GM19035 (cell line): ENCODE measurements at regions not wholly inside any gene's neighbourhood (a gene's known extent, or its start where the extent isn't known, plus 50 kb on each side); places are given as distances from the start of the nearest gene placed in this dataset.

Experiments
- ATAC-seq: cut with Tn5 transposase; IDR thresholded peaks from one replicate; pipeline ENCODE4 v1.9.1; 2021; ENCODE audit not compliant: unreplicated experiment

DNA sequence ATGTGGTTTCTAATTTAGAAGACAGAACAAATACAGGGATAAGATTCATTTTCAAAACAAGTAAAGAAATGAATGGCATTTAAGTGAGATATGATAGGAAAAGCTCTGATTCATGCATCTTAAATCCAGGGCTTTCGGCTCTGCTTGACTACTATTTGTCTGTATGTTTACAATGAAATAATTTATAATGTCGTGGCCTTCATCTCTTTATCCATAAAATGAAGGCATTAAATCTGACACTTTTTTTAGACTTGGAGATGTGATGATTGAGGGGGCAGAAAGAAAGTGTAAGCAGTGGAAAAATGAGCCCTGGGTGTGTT lies 115.7 kb upstream of the KIT start:
- ATAC-seq: no peak

DNA sequence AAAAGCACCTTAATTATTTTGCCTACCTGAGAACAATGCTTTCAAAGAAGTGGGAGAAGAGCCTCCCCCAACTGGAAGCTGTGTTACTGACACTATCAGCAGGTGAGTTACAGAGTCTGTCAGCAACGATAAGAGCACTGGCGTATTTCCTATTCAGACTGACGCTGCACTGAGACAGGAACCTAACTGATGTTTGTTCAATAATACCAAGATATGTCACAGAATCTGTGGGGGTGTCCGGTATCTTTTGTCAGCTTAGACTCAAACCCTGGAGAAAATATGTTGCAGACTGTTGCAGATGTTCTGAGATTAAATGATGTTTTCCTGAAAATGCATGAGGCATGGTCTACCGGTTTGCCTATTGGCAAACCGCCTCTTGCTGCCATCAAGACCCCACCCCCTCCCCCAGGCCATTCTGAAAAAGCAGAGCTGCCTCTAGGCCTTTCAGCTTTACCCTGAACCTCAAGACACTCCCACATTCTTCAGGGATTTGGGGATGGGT lies 115.2 kb upstream of the KIT start:
- no peak for ATAC-seq

DNA sequence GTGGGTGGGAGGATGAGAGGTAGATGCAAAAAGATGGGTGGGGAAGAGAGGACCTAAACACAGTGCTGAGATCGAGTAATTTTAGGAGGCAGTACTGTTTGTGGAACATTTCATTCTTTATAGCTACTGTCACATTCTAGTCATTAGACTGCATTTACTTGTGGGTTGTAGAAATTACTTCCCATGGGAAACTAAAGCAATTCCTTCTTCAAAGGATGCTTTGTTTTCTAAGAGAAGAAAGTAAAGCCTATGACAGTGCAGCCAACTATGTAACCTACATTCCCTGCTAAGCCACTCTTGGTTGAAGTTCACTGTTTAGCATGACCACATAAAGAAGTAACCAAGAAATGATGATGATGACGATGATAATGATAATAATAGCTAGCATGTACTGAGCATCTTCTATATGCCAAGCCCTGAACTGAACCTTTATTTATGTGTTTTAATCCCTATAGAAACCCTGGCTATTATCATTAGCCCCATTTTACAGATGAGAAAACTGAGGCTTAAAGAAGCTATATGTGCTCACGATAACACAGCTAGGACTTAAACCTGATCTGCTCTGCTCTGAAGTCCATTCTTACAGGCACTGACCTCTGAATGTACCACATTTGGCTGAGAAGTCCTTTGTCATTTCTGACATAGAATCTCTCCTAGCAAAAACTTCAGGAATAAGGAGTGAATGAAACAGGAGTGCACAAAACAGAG lies 114.5 kb upstream of the KIT start:
- ATAC-seq: no peak

DNA sequence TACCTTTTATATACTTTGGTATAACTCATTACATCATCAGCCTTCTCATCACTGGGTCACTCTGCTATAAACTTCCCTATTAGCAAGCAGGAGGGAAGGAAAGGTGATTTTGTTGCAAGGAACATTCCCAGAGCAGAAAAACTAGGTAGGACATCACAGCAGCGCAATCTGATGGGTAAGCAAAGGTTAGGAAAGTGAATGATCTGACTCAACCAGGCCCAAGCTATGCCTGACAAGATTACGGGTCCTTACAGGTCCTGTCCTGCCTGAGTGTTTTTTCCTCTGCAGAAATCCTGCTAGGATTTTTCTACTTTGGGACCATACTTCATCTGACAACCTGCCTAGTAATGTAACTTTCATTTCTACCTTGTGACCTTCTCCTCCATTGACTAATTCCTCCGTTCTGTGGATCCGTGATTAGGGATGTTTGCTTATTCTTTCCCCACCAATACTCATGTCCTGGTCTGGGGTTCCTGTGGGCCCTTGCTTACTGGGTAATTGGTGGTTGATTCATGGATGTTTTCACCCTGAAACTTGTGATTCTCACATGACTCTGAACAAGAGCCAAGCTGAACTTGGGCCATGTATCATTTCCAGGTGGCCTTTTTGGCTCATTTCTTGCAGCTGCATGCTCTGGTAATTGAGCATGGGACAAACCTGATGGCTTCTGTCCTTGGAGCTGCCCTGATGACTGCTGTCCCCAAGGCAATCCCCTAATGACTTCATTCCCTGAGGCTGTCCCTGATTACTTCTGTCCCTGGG lies 111.9 kb upstream of the KIT start:
- ATAC-seq: no peak

DNA sequence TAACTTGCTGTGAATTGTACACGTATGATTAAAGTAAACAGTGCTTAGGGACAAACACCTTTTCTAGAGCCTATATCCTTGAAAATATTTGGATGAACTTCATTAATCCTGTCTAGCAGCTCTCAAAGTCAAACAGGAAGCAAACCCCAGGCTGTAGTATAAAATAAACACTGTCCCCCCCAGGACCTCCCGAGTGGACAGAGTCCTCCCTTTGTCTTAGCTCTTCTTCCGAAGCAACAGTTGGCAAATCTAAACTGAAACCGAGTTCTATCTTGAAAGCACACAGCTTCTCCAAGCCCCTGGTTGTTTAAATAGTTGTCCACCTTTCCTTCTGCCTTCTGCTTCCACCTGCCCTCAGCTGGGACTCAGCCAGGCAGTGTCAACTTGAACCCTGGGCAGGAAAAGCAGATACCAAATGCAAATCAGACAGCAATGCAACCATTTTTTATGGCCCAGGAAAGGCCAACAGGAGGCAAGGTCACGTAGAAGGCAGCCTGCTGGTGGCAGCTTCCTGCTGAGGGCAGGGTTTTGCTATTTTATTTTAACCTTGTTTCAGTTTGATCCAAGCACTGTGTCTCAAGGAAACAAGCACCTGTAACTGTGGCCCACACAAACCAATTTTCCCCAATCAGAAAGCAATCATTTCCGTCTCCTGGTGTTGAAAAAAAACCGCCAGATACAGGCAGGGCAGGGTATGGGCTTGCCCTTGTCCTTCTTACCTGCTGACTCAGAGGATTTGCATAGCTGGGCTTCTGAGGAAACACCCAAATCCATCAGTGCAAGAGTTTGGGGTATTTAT lies 110.3 kb upstream of the KIT start:
- ATAC-seq: peak; percentile 86

DNA sequence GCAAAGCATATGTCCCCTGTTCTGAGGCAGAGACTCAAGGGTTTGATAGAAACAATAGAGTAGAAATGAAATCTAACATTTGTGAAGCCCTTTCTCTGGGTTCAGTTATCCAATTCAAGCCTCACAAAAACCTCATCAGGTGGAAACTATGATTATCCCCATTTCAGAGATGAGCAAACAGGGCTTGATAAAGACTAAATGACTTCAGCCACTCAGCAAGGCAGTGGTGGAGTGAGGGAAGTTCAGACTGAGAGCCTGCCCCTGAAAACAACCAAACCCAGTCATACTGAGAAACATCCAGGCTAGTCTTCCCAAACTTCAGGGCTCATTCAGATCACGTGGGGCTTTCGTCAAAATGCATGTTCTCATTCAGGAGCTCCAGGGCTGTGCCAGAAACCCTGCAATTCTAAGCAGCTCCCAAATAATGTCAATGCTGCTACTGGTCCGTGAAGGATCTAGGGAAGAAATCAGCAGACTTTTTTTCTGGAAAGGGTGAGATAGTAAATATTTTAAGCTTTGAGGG lies 109.6 kb upstream of the KIT start:
- ATAC-seq: peak; percentile 53

DNA sequence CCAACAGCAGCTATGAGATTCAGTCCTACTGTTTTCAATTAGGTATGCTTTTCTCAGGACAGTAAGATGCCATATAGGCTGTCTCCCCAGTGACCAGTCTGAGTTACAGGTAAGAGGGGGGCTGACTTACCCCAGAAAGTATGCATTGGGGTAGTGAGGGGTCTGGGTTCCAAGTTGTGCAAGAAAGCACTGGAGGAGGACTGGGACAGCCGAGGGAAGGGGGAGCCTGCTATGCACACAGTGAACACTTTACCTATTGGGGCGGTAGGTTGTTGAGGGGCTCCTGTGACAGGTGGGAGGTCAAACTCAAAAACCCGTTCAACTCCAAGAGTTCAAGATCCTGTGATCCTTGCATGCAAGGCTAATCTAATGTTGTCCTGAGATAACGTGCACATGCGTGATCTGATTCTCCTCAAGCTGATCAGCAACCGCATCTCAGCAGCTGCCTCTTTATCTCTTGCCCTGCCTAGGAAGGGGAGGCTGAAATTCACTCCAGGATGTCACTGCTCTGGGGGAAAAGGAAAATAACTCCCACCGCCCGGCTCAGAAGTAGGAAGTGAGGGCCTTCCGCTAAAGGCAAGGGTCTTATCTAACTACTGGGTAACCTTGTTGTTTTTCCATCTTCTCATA lies 108.8 kb upstream of the KIT start:
- ATAC-seq: no peak

DNA sequence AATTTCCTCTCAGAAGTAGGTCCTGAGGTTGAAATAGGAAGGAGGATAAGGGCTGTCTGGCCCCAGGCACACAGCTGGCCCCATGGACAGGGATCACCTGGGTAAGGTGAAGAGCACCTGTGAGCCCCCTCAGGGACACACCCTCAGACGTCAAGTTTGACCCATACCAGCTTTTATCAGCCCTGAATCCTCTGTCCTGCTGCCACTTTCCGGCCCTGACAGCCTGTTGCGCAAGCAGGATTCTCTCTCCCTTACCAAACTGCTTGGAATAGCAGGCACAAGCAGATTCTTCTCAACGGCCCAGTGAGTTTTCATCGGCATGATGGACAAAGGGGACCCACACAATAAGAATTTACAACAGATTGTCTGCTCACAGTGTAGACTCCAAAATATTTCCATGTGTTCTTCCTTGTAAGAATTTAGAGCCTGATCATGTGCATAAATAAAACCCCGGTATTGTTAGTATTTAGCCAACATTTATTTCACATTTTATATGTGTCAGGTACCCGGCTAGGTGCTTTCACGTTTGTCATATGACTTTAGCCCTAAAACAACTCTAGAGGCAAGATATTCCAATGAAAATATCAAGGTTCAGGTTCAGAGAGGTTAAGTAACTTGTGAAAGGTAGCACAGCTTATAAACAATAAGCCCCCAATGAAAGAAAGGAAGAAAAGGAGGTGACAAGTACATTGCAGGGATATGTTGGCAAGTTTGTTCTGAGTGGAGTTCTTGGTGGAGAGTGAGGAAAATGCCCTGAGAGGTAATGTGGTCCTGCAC lies 107.2 kb upstream of the KIT start:
- ATAC-seq: no peak

DNA sequence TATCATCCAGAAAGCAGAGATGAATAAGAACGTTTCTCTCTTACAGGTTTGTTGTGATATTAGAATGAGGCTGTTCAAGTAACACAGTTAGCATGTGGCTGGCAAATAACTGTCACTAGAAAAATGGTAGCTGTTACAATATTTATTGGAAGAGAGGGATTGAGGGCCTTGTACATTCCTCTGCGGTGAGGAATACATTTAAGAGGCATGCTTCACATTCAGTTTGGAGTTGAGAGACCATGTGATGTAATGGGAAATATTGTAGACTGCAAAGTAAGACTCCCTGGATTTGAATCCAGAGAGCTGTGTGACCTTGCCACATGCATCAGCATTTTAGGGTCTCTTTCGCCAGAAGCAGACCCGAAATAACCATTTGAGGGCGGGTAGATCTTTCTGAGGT lies 104.8 kb upstream of the KIT start:
- ATAC-seq: no peak

DNA sequence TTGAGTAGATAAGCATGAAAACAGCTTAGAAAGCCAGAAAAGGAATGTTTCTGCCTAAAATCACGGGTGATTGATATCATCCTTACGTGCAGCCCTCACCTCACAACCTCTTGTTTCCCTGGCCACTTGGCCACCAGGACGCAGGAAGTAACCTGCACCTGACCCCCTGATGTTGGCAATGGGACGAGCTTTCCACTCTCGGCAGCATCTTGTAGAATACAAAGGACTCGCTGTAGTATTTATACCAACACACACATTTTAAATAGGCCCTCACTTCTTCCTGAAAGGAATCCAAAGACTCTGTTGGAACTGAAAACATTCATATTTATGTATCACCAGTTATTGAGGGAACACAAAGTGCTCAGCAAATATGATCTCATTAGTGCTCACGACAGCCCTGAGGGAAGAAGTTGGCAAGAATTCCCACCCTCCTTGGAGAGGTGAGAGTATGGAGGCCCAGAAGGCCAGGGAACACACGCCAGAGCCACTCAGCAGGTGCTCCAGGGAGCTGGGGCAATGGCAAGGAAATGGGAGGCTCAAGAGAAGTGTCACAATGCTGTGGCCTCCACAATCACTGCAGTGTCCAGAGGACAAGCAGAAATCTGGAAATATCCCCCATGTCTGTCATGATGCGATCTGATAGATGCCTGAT lies 103.3 kb upstream of the KIT start:
- ATAC-seq: no peak

DNA sequence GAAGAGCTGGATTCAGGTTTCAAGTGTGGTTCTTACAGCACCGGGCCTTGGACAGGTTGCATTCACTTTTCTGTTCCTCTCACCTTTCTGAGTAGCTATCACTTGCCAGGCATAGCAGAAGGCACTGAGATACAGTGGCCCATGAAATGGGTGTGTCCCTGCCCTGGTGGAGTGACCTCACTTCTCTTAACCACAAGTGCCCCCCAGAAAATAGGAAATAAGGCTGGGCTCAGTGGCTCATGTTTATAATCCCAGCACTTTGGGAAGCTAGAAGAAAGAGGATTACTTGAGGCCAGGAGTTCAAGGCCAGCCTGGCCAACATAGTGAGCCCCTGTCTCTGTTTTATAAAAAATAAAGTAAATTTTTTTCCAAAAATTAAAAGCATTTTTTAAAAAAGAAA lies 101.7 kb upstream of the KIT start:
- ATAC-seq: no peak

DNA sequence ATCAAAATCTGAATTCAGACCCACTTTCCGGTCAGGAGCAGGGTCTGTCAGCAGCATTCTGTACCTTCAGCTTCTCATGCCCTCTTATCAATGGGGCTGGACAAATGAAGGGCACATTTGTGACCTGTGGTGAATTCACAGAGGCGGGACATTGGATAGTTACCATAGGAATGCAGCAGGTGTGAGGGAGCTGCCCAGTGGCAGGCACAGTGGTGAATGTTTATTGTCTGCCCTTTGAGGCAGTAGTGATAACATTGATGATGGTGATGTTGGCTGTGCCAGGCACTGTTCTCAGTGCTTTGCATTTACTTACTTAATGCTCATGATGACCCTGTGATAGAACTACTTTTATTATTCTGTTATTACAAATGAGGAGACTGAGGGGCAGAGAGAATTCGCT lies 101.2 kb upstream of the KIT start:
- ATAC-seq: no peak

DNA sequence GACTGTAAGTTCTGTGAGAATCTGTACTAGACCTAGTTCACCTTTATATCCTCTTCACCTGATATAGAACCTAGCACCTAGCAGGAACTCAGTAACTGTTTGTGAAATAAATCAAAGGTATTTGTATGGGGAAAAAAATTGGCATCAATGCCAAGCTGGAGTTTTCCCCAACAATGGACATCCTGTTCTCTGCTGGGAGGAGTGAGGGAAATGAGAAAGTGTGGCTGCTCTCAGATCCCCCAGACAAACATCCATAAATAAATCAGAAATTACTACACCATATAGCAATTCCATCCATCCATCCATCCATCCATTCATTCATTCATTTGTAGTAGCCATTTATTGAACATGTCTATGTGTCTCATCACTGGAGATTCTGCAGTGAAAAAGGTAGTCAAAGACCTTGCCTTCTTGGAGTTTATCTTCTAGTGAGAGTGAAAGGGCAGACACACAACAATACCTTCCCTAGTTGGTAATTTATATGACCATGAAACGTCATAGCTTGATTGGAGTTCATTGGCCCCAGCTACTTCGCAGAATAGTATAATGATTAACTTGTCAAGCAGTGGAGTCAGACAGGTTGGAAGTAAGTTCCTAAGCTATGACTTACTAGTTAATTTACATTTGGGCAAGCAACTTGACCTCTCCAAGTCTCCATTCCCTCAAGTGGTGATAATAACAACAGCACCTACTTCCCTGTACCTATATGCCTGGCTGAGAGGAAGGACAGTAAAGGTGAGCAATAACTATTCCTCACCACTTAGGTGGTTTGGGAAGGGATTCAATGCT lies 98.7 kb upstream of the KIT start:
- no peak for ATAC-seq

DNA sequence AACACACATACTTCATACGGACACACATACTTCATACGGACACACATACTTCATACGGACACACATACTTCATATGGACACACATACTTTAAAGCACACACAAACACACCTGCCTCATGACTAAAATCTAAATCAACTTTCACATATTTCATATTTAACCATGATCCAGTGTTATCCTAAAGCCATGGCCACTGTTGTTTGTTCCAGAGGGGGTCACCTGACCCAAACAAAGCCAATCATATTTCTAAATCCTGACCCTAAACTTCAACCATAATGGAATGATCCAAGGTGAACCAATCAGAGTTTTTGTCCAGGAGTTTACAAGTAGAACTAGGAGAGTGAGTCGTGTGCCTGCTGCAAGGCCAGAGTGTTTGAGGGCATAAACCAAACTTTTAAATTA lies 97.2 kb upstream of the KIT start:
- no peak for ATAC-seq

DNA sequence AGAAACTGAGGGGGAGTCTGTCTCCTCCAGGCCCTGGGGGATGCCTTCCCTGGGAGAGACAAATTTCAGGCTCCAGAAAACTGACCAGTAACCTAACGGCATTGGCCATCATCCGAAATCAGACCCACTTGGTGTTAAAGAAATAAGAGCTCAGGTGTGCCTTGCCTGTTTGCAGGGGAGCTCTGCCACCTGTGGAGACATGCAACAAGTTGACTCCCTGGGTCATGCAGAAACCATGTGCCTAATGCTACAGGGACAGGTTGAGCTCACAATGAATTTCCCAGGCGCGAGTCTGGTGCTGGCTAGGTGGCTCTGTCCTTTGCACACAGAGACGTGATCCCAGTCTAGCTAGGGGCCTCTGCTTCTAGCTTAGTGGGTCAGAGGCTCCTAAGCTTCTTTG lies 95.8 kb upstream of the KIT start:
- no peak for ATAC-seq

DNA sequence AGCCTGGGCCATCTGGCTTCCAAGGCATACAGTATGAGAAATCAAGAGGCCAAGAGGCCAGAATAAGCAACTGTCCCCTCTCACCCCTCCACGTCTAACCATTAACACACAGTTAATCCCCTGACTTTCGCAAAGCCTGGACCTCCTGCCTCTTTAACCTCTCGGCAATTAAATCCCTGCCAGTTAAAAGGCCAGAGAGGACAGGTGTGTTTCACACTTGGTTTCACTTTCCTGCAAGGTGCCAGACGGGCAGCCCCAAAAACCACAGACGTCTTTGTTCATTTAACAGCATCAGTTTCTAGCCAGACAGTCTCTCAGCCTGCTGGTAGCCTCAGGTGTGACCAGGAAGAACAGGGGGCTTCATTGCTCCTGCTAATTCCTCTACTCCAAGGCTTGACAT lies 91.1 kb upstream of the KIT start:
- ATAC-seq: peak; percentile 82

DNA sequence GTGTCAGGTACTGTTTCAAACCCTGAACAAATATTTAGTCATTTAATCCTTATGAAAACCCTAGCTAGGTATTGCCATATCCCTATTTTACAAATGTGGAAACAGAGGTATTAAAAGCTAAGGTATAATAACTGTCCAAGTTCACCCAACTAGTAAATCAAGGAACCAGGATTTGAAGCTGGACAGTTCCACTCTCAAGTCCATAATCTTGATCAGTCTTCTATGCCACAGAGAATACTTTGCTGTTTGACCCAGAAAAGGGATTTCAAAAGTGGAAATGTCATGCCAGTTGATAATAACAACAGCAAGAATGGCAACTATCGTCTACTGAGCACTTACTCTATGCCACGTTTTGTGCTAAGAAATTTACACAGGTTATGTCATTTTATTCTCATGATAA lies 90.4 kb upstream of the KIT start:
- ATAC-seq: no peak

DNA sequence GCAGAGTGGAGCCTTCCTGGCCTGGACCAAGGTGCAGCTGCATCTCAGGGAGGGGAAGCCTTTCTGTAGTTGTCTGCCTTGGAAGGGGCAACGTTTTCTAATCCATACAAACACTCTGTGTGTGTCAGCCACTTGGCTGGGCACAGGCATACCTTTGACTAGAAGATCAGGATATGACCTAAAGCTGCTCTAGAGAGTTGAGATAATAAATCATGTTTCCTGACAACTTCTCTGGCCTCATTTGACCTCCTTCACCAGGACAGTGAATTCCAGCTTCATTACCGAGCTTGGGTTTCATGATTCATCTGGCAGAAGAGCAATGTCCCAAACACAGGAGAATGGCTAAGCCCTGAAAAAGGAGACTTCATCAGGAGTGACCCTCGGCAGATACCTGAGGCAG lies 89.6 kb upstream of the KIT start:
- ATAC-seq: no peak

DNA sequence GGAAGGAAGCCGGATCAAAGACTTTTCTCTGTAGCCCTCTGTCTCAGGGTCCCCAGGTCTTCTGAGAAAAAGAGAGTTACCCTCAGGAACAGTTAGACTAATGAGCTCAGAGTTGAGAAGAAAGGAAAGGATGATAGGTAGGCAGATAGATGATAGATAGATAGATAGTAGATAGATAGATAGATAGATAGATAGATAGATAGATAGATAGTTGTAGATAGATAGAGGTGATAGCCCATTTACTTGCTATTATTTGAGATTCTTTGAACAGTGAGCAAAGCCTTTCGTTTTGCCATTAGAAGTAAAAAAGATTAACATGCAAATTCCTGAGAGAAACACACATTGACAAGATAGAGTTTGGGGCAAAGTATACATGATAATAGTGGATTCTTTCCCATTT lies 86.9 kb upstream of the KIT start:
- no peak for ATAC-seq
